ENCODE measurements at regions not wholly inside any gene's neighbourhood (a gene's known extent, or its start where the extent isn't known, plus 50 kb on each side); places are given as distances from the start of the nearest gene placed in this dataset.

- intact Hi-C loops (cut with DNase I) = no loop called here
- Histone ChIP-seq H3K9me3 (peaks cover 0 to 3% of the 10 kb centered on the region in 2 donors), H3K36me3 (no peaks in the 10 kb centered on the region), H3K4me1 (ENCODE audit: insufficient read depth) (no peaks in the 10 kb centered on the region), H3K27ac (no peak overlapping the region), H3K27me3 (no peaks in the 10 kb centered on the region), H3K4me3 (no peak overlapping the region)
- 56 to 62% (median 62%) methylated on average over 11 of the region's 11 CpGs for WGBS, 3 donors
- TF ChIP-seq POLR2A (IDR thresholded peaks at IDR 0.05) (no peak), CTCF (IDR thresholded peaks at IDR 0.05) (no peak), EP300 (IDR thresholded peaks at IDR 0.05) (no peak)
- no peak for DNase-seq
Measured at GRCh38 chr10:130471486-130471885, 335.3 kb downstream of the GLRX3 start.

GRCh38 chr10:130472236-130472635 lies 336.0 kb downstream of the GLRX3 start:
- Histone ChIP-seq H3K36me3 (no peaks in the 10 kb centered on the region), H3K4me1 (ENCODE audit: insufficient read depth) (no peaks in the 10 kb centered on the region)

GRCh38 chr10:130474591-130474990 lies 338.4 kb downstream of the GLRX3 start:
- TF ChIP-seq POLR2A (IDR thresholded peaks at IDR 0.05) = no peak
- no peak for TF ChIP-seq EP300 (IDR thresholded peaks at IDR 0.05)
- no peak for TF ChIP-seq CTCF (IDR thresholded peaks at IDR 0.05)
- intact Hi-C loops (cut with DNase I) = no loop called here
- peaks cover 0 to under 1% of the 10 kb centered on the region in 2 donors for H3K9me3 ChIP-seq
- WGBS, 3 donors = 30 to 54% (median 38%) methylated on average over 9 of the region's 9 CpGs
- H3K4me3 ChIP-seq = no peak overlapping the region
- H3K27me3 ChIP-seq = no peaks in the 10 kb centered on the region
- no peaks in the 10 kb centered on the region for H3K4me1 ChIP-seq (ENCODE audit: insufficient read depth)
- no peaks in the 10 kb centered on the region for H3K36me3 ChIP-seq
- H3K27ac ChIP-seq = no peak overlapping the region
- DNase-seq = no peak

More at GRCh38 chr10:130472236-130472635, 336.0 kb downstream of the GLRX3 start:
- Histone ChIP-seq H3K27me3 (no peaks in the 10 kb centered on the region), H3K9me3 (peaks cover 0 to 3% of the 10 kb centered on the region in 2 donors), H3K4me3 (no peak overlapping the region), H3K27ac (no peak overlapping the region)
- intact Hi-C loops (cut with DNase I) = no loop called here
- TF ChIP-seq POLR2A (IDR thresholded peaks at IDR 0.05) (no peak), EP300 (IDR thresholded peaks at IDR 0.05) (no peak), CTCF (IDR thresholded peaks at IDR 0.05) (no peak)
- no peak for DNase-seq
- WGBS, 3 donors = 66 to 81% (median 76%) methylated on average over 5 of the region's 5 CpGs

GRCh38 chr10:130477360-130477759 lies 341.2 kb downstream of the GLRX3 start:
- no peak for TF ChIP-seq CTCF (IDR thresholded peaks at IDR 0.05)
- no peak for TF ChIP-seq POLR2A (IDR thresholded peaks at IDR 0.05)
- TF ChIP-seq EP300 (IDR thresholded peaks at IDR 0.05) = no peak
- Histone ChIP-seq H3K4me1 (ENCODE audit: insufficient read depth) (no peaks in the 10 kb centered on the region), H3K27me3 (no peaks in the 10 kb centered on the region), H3K9me3 (no peaks in the 10 kb centered on the region), H3K27ac (no peak overlapping the region), H3K36me3 (no peaks in the 10 kb centered on the region), H3K4me3 (no peak overlapping the region)
- intact Hi-C loops (cut with DNase I) = no loop called here
- 46 to 60% (median 57%) methylated on average over 5 of the region's 5 CpGs for WGBS, 3 donors
- DNase-seq = no peak

All from ovary (tissue), 7 donors.